ENCODE measurements at regions not wholly inside any gene's neighbourhood (a gene's known extent, or its start where the extent isn't known, plus 50 kb on each side); places are given as distances from the start of the nearest gene placed in this dataset.

DNA sequence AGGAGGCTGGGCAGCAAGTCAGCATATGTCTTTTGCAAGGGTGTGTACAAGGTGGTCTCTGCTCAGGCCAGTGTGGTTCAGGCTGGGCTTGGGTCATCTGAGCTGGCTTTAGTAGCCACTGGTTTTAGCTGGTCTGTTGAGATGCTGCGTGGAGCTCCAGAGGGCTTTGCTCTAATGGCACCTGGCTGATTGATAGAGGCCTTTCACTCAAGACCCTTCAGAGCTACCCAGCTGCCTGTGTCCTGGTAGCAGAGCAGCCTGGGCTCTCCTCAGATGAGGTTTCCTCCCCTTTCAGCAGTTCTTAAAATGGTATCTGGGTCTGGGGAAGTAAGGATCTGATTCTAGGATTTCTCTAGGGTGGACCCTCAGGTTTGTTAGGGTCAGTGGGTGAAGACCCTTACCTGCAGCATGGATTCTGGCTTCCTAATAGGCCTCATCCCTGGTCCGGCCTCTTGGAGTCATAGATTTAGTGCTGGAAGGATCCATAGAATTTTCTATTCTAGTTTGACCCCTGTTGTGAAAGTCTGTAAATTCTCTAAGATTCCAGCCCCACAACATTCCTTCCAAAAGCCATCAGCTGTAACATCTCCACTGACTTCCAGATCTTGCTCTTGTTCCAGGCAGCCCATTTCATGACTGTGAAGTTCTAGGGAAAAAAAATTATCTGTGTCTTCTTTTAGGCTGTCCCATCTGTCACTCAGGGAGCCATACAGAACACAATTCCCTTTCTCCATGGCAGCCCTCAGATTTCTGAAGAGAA is 190.2 kb upstream of the ZBED5 start:
- Histone ChIP-seq H3K27me3 (ENCODE audit: insufficient read depth, poor library complexity, severe bottlenecking) (no peaks in the 10 kb centered on the region), H3K27ac (replicated peaks) (no peak overlapping the region), H3K4me3 (replicated peaks; ENCODE audit: insufficient read depth, low read length) (no peak overlapping the region)
- TF ChIP-seq SPI1 (IDR thresholded peaks at IDR 0.05; ENCODE audit: borderline replicate concordance, low read depth) (no peak), POLR2AphosphoS5 (IDR thresholded peaks at IDR 0.05; ENCODE audit: low read depth) (no peak), GABPA (IDR thresholded peaks at IDR 0.05; ENCODE audit: low read depth) (no peak)
- TF ChIP-seq, protein P1, sequence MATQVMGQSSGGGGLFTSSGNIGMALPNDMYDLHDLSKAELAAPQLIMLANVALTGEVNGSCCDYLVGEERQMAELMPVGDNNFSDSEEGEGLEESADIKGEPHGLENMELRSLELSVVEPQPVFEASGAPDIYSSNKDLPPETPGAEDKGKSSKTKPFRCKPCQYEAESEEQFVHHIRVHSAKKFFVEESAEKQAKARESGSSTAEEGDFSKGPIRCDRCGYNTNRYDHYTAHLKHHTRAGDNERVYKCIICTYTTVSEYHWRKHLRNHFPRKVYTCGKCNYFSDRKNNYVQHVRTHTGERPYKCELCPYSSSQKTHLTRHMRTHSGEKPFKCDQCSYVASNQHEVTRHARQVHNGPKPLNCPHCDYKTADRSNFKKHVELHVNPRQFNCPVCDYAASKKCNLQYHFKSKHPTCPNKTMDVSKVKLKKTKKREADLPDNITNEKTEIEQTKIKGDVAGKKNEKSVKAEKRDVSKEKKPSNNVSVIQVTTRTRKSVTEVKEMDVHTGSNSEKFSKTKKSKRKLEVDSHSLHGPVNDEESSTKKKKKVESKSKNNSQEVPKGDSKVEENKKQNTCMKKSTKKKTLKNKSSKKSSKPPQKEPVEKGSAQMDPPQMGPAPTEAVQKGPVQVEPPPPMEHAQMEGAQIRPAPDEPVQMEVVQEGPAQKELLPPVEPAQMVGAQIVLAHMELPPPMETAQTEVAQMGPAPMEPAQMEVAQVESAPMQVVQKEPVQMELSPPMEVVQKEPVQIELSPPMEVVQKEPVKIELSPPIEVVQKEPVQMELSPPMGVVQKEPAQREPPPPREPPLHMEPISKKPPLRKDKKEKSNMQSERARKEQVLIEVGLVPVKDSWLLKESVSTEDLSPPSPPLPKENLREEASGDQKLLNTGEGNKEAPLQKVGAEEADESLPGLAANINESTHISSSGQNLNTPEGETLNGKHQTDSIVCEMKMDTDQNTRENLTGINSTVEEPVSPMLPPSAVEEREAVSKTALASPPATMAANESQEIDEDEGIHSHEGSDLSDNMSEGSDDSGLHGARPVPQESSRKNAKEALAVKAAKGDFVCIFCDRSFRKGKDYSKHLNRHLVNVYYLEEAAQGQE (IDR thresholded peaks at IDR 0.05; ENCODE audit: insufficient replicate concordance, low read depth) = no peak
- no peak for DNase-seq (ENCODE audit: low read depth in 1 of 2, low spot score in 1 of 2)

DNA sequence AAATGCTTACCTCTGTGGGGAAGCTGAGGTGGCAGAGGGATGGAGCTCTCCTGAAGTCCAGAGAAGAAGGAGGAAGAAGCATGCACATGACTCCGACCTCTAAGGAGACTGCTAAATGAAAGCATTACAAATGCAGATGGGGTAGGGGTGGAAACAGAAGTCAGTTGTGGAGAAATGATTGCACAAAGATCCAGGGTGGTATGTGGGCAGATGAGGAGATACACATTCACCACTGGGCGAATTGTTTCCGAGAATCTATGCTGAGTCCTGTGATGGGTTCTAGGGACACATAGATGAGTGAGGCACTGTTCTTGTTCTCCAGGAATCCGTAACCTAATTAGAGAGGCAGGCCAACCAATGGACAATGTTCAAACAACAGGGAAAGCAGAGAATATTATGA is 188.9 kb upstream of the ZBED5 start:
- H3K4me3 ChIP-seq (replicated peaks; ENCODE audit: insufficient read depth, low read length) = no peak overlapping the region
- TF ChIP-seq, protein P2, sequence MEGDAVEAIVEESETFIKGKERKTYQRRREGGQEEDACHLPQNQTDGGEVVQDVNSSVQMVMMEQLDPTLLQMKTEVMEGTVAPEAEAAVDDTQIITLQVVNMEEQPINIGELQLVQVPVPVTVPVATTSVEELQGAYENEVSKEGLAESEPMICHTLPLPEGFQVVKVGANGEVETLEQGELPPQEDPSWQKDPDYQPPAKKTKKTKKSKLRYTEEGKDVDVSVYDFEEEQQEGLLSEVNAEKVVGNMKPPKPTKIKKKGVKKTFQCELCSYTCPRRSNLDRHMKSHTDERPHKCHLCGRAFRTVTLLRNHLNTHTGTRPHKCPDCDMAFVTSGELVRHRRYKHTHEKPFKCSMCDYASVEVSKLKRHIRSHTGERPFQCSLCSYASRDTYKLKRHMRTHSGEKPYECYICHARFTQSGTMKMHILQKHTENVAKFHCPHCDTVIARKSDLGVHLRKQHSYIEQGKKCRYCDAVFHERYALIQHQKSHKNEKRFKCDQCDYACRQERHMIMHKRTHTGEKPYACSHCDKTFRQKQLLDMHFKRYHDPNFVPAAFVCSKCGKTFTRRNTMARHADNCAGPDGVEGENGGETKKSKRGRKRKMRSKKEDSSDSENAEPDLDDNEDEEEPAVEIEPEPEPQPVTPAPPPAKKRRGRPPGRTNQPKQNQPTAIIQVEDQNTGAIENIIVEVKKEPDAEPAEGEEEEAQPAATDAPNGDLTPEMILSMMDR (IDR thresholded peaks at IDR 0.05; ENCODE audit: insufficient read depth, low read length) = no peak
- TF ChIP-seq POLR2AphosphoS5 (IDR thresholded peaks at IDR 0.05; ENCODE audit: low read depth) = no peak
- TF ChIP-seq, protein P1 (IDR thresholded peaks at IDR 0.05; ENCODE audit: insufficient replicate concordance, low read depth) = no peak
- TF ChIP-seq SPI1 (IDR thresholded peaks at IDR 0.05; ENCODE audit: borderline replicate concordance, low read depth) = no peak
- no peak for TF ChIP-seq GABPA (IDR thresholded peaks at IDR 0.05; ENCODE audit: low read depth)
- no peaks in the 10 kb centered on the region for H3K27me3 ChIP-seq (ENCODE audit: insufficient read depth, poor library complexity, severe bottlenecking)
- no peak for DNase-seq (ENCODE audit: low read depth in 1 of 2, low spot score in 1 of 2)
- H3K27ac ChIP-seq (replicated peaks) = no peak overlapping the region

DNA sequence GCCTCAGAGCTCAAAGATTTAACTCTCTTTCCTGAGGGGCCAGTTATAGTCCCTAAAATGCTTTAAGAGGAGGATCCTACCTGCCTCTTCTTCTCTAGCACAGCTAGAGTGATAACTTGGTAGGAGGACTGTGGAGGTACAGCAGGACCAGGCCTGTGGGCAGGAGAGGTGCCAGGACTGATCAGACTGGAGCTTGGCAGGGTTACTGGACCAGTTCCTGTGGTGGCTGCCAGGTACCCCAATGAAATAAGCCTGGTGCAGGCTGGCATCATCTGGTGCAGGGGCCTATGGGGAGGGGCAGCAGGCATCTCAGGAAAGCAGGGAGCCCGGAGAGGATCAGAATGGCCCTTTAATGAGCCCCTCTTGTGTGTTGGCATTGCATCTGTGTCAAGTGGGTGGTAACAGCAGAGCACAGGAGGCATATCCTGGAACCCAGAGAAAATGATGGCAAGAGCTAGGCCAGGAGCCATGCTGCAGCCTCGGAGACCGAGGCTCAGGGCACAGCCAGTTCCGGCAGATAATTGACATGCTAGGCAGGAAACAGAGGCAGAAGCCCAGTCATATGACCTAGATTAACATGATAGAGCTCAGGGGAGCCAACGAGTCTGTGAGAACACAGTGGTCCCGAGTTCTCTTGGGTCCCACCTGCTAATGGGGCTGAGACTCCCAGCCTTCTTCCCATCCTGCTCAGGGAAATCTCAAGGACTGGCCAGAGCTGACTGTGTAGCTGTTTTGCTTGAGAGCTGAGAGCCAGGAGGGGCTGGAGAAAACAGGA is 187.5 kb upstream of the ZBED5 start:
- TF ChIP-seq POLR2AphosphoS5 (IDR thresholded peaks at IDR 0.05; ENCODE audit: low read depth) = no peak
- TF ChIP-seq, protein P1 (IDR thresholded peaks at IDR 0.05; ENCODE audit: insufficient replicate concordance, low read depth) = no peak
- TF ChIP-seq, protein P2 (IDR thresholded peaks at IDR 0.05; ENCODE audit: insufficient read depth, low read length) = no peak
- TF ChIP-seq GABPA (IDR thresholded peaks at IDR 0.05; ENCODE audit: low read depth) = no peak
- TF ChIP-seq SPI1 (IDR thresholded peaks at IDR 0.05; ENCODE audit: borderline replicate concordance, low read depth) = no peak
- DNase-seq (ENCODE audit: low read depth in 1 of 2, low spot score in 1 of 2) = no peak
- H3K4me3 ChIP-seq (replicated peaks; ENCODE audit: insufficient read depth, low read length) = no peak overlapping the region
- H3K27me3 ChIP-seq (ENCODE audit: insufficient read depth, poor library complexity, severe bottlenecking) = peaks cover 3% of the 10 kb centered on the region
- H3K27ac ChIP-seq (replicated peaks) = no peak overlapping the region

All from HL-60 (cell line).